H4 (cell line): ENCODE measurements at regions not wholly inside any gene's neighbourhood (a gene's known extent, or its start where the extent isn't known, plus 50 kb on each side); places are given as distances from the start of the nearest gene placed in this dataset.
"Not testable (repeated sequence)": the region's sequence is repeated elsewhere in the genome, so short reads cannot be mapped to it uniquely, and the experiment has no call there.

Experiments
- DNase-seq: peaks from one replicate; pipeline ENCODE4 v3.0.0-alpha.2; 2015; ENCODE audit warnings: low spot score

DNA sequence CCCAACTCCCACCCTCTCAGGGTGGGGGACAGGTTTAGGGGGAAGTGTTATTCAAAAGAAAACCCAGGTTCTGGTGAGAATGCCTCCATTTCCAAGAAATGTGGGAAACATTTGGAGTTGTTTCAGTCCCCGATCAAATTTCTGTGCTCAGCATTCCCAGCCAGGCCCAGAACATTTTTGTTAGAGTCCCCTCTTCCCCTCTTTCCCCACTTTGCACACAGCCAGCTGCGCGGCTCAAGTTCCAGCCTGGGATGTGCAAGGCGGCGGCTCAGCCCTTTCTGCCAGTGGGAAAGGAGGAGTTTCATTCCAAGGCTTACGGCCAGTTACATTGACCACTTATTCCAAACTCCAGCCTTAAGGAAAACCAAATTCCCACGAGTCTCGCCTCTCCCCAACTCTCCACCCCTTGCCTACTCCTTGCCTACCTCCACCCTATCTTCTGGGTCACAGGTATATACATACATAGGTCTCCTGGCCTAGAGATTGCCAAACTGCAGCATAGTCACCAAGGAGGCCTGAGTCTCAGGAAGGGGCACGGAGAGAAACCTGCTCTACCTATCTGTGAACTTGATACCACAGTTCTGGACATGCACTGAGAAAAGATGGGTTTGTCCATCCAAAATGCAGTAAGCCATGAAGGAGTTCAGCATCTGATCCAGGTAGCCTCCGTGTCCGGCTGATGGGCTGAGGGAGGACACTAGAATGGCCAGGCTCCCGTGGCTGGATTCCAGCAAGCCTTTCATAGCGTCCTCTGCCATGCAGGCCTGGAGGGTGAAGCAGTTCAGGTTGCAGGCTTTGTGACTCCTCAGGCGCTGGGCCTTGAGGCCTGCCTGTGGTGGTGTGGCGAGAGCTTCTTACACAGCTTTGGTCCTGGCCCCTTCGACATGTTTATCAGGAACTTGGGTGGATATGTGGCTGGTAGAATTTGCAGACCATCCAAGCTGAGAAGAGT is 154.5 kb downstream of the ZFP36L2 start:
- no peak for DNase-seq

DNA sequence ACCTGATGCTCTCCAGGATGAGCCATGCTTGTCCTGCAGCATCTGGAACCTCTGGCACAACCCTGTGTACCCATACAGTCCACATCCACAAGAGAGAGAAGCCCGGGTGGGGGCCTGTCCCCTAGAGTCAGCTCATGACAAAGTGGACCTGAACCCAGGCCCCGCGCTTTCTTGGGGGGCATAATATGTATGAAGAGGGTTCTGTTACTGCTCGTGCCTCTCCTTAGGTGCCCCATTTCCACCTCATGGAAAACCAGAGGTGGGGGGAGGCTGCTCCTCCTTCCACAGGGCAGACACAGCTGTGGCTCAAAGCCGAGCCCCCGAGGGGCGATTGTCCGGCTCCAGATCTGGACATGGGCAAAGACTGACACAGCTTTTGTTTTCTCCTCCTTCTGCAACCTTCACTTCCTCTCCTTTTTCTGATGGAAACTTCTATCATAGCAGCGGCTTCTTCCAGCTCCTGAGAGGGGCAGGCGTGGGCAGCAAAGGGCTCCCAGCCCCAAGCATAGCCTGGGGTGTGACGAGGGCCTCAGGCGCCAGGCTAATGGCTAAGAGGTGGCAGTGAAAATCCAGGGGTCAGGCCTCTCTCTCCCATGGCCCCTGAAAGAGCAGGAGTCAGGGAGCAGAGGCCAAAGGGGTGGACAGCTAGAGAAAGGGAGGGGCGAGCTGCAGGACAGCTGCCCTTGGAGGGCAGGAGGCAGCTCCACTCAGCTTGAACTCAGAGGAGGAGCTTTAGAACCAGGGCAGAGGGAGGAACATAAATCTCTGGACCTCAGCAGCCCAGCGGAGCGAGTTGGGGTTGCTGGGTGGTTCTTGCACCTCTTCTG is 155.5 kb downstream of the ZFP36L2 start:
- no peak for DNase-seq

DNA sequence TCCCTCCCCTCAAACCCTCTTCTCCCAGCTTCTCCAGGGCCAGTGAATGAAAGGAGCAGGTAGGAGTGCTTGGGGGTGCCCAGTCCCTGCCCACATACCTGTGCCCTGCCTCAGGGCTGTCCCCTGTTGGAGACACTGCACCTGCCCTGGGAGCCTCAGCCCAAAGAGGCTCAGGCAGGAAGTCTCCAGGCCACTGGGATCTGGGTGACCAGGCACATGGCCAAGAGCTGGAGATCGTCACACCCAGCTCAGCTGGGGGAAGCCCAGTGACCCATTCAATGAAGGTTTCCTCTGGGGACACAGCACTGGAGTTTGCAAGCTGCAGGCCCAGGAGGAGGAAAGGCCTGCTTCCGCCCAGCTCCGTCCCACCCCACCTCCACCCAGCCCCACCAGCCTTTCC is 156.4 kb downstream of the ZFP36L2 start:
- no peak for DNase-seq

DNA sequence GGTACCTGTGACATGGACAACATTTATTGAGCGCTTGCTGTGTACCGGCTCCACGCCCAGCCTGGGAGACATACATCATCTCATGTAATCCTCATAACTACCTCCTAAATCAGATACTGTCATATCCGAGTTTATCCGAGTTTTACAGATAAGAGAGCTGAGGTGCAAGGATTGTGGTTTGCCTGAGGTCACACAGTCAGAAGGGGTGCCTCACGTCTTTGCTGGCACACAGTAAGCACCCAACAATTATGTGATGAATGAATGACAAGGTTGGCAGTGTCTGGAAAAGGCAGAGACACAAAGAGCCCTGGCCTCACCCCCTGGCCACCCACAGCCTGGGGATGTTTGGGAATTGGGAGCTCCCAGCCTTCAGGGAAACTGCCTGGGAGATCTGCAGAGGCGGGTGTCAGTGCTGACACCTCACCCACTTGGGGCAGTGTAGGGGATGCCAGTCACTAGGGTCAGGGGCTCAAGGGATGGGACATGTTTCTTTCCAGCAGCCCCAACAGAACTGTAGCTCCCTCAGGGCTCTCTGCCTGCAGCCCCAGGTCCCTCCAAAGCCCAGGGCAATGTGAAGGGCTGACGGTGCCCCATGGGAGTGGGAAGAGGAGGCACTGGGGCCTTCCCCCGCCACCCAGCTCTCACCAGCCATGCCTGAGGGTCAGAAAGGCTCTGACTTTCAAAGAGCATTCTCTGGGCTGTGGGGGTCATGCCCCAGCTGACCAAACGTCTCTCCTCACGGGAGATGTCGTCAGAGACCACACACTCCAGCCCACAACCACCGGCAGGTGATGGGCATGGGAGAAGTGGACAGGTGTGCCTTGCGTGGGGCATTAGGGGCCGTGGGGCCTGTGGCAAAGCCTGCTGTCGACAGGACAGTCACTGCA is 157.5 kb downstream of the ZFP36L2 start:
- no peak for DNase-seq

DNA sequence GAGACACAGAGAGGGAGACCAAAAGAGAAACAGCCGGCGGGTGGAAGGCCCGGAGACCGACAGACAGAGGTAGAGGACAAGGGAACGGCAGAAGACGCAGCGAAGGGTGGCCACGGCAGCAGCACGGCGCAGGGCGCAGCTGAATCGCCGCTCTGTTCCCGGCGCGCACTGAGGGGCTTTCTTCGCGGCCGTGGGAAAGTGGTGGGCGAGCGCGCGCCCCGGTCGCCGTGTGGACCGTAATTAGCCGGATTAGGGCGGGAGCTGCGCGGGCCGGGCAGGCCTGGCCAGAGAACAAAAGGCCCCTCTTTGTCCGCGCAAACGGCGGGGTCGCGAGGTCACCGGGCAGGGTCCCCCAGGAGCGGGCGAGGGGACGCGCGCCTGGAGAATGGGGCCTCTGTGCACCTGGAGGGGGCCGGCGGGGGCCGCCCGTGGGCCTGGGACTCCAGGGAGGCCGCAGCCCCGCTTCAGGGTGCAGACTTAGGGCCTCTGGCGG is 158.3 kb downstream of the ZFP36L2 start:
- DNase-seq: no peak

DNA sequence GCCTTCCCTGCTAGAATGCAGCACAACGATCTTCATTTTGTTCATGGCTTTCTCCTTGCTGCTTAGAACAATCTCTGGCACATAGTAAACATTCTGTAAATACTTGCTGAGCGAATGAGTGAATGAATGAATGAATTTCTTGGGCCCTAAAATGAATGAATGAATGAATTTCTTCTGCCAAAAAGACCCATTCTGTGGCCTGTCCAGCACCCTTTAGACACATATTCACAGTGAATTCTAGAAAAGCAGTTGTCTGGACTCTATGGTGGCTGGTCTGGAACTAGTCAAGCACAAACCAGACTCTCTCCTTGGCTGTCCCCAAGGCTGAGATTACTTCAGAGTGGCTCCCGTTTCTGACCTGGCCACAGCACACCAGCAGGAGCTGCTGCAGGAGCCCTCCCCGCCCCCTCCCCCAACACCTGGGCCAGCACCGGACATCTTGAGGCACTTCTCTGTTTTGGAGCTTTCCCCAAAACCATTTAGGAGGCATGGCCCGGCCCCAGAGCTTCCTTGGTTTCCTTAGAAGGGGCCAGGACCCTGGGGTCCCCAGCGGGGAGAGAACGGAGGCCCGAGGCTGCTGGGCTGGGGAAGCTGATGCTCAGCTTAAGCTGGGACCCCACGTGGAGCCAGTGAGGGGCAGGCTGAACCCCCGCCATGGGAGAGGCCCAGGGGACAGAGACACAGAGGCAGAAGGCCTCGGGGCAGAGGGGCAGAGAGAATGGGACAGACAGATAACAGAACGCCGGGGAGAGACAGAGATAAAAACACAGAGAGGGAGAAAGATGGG is 159.0 kb downstream of the ZFP36L2 start:
- DNase-seq: no peak

DNA sequence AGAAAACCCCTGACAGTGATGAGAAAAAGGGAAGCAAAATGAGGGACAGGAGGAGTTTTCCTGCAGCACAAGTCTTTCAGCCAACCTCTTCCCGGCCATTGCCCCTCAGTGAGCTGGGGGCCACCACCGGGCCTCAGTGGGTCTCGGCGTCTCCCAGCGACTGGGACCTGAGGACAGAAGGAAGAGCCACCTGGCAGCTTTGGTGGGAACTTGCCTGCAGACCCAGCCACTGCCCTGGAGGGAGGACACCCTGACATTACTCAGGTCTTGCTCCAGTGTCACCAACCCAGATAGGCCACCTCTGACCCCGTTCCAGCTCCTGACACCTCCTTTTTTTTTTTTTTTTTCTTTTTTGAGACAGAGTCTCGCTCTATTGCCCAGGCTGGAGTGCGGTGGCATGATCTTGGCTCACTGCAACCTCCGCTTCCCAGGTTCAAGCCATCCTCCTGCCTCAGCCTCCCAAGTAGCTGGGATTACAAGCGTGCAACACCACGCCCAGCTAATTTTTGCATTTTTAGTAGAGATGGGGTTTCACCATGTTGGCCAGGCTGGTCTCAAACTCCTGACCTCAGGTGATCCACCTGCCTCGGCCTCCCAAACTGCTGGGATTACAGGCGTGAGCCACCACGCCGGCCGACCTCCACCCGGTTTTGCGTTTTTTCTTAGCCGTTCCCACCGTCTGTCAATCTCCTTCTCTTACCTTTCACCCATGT is 159.7 kb downstream of the ZFP36L2 start:
- DNase-seq: not testable (repeated sequence)

DNA sequence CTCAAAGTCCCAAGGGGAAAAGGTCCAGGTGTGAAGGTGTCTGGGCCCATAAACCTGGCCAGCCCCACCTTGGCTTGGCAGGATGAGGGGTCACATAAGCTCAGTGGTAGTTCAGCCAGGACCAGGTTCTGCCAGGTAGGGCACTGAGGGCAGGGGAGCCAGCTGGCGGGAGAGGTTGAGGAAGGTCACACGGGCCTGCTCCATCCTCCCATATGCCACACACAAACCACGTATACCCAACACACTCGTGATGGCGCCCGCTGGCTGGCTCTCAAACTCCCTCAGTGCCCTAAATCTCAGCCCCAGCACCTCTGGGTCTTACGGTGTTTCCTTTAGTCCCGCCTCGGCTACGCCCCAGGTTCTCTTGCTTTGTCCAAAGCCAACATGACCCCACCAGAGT is 160.5 kb downstream of the ZFP36L2 start:
- no peak for DNase-seq

DNA sequence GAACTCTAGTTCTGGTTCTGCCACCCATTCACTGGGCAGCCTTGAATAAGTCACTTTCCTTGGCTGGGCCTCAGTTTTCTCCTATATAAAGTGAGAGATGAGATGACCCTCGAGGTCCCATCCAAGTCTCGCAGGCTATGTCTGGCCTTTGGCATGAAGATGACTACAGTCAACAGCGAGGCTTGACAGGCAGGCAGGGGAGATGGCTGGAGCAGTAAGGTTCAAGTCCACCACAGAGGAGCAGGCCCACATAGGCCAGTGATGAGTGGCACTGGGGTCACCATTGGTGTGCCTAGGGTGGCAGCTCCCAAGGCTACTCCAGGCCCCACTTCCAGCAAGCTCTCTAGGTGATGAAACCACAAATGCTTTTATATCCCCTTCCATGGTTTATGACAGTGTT is 161.4 kb downstream of the ZFP36L2 start:
- DNase-seq: no peak

DNA sequence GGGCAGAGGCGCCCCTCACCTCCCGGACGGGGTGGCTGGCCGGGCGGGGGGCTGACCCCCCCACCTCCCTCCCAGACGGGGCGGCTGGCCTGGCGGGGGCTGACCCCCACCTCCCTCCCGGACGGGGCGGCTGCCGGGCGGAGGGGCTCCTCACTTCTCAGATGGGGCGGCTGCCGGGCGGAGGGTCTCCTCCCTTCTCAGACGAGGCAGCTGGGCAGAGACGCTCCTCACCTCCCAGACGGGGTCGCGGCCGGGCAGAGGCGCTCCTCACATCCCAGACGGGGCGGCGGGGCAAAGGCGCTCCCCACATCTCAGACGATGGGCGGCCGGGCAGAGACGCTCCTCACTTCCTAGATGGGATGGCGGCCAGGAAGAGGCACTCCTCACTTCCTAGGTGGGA is 163.3 kb downstream of the ZFP36L2 start:
- DNase-seq: not testable (repeated sequence)

DNA sequence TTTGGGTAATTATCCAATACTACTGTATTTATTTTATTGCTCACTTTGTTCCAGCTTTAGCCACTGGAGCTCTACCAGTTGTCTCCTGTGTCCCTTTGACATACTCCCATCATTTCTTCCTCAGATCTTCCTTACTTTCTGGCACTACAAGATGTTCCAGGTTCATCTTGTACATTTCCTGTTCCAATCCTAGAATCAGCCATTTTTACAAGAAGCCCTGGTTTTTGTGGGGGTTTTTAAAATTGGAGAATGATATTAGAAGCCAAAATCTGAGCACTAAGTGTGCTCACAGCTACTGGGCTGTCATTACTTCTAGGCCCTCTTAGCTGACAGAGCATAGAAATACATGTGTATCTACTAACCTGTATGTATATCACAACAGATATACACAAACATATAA is 164.3 kb downstream of the ZFP36L2 start:
- DNase-seq: no peak

DNA sequence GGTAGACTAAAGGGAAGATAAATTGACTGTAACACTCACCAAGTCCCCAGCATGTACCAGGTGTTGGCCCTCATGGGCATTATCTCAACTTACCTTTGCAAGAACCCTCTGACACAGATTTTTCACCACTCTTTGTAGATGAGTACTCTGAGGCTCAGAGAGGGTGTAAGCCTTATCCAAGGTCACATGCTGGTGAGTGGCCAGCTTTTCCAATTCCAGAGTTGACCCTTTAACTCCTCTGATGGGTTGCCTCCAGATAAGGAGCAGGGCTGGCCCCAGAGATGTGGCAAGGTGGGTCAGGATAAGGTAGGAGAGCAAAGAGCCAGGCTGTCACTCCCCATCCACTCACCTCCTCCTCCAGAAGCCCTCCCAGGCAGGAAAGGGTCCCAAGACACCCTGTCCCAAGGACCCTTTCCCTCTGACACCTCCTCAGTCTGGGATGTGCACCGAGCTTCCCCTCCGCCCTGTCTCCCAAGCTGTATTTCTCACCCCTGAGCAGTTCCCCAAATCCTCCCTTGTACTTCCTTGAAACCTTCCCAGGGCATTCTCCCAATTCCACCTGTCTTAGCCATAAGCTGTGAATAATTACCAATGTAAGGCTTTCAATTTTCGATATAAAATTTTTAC is 165.9 kb downstream of the ZFP36L2 start:
- no peak for DNase-seq

DNA sequence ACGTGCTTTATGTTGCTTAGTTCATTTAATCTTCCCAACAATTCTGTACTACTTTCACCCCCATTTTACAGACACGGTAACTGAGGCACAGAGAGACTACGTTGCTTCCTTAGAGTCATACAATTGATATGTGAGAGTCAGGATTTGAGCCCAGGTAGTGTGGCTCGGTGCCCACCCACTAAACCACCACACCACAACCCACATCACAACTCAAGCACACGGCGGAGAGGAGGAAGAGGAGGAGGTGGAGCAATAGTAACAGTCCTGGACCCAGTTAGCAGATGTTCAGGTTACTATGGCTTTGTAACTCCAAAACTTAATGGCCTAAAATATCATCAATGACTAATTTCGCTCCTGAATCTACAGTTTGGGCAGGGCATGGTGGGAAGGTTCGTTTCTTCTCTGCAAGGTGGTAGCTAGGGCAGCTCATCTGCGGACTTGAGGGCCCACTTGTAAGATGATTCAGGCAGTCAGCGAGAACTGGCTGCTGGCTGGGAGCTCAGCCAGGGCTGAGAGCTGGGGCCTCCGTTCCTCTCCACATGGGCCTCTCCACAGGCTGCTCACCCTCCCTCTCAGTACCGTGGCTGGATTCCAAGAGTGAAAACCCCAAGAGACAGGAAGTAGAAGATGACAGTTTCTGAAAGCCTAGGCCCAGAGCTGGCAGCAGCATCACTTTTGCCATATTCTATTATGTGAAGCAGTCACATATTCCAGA is 167.1 kb downstream of the ZFP36L2 start:
- peak; percentile 93 for DNase-seq

DNA sequence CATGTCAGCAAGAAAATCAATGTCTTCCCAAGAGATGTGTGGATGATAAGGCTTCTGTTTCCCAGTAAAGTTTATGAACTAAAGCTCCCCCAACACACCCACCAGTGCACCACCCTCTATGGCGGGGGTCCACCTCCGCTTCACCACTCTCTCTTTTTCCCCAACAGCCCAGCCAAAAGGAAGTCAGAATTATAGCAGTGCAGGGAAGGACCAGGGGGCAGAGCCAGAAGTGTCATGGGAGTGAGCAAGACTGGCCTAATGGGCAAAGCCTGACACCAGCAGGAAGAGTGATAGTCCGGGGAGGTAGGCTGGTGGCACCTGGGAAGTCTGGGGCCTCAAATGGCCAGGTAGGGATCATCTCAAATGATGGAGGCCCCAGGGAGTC is 167.7 kb downstream of the ZFP36L2 start:
- DNase-seq: no peak

DNA sequence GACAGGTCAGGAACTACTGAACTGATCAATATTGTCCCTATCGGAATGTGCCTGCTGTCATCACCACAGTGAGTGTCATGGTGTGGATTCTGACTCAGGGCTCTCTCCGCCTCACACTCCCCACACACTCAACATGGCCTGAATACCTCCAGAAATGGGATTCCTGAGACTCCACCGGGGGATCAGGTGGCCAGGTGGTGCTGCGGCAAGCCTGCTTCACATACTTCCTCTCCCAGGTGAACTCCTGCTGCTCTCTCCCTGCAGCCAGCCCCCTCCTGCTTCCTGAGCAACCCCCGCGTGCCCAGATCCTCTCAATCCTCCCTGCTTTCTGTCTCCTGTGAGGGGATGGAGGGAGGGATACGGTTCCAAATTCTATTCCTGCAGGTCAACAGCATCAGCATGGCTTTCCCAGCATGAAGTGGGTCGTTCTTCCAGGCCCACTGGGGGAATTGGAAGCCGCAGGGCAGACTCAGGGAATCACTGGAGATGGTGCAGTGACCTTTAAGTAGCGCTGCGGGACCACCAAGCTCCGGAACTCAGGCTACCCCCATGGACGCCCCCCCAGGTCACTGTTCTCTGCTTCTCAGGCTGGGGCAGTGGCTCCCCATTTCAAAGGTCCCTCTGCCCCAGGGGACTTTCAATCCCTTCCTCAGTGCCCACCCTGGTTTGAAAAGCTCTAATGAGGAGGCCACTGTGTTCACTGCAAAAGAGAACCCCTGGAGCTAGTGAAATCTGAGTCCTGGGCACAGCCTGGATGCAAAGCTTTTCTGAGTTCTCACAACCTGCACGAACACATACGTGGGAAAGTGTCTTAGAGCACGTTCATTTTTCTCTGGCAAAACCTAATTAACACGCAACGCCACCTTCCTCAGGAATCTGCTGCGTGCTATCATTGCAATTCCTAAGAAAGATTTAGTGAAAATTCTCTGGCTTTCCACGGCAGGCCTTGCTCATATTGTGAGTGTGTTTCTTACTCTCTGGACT is 168.4 kb downstream of the ZFP36L2 start:
- no peak for DNase-seq

DNA sequence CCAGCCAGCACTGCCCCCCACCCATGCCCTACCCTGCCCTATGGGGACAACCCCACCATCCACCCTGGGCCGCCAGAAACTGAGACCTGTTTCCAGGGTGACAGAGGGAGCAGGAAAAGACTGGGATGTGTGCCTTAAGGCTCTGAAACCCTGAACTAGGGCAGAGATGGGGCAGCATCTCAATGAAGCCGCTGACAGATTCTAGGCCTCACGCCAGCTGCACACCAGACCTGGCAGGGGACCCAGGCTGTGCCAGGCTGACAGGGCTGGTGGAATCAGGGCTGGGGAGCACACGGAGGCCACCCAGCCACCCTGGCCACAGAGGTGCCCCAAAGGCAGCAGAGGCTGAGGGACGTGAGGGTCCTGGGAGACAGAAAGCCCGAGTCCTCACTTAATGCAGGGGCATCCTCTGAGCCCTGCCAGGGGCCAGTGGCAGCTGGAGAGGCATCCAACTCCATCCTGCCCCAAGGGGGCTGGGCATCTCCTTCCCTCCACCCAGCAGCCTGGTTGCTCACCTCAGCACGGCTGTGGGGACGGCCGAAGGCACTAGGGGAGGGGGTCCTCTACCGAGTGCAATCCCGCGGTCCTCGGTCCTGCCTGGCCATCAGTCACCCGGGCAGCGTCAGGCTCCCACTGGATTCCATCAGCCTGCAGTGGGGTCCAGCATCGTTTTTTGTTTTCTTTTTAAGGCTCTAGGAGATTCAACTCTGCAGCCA is 169.2 kb downstream of the ZFP36L2 start:
- no peak for DNase-seq

DNA sequence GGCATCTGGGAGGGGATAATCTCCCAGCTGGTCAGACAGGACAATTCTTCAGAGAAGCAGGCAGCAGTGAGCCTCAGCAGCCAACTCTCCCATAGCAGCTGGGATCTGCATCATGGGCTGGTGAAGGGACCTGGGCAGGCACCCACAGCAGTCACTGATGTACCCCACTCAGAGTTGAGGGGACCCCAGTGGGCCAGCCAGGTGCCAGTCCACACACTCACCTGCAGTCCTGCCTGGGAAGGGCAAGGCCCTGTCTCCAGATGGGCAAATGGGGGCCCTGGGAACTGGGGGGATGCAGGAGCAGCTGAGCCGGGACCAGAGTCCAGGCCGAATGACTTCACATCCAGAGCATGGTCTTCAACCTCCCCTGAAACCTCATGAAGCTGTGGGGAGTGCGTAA is 170.4 kb downstream of the ZFP36L2 start:
- no peak for DNase-seq
